Muscle layer of colon (tissue), 2 donors: ENCODE measurements at regions not wholly inside any gene's neighbourhood (a gene's known extent, or its start where the extent isn't known, plus 50 kb on each side); places are given as distances from the start of the nearest gene placed in this dataset.

Experiments
- H3K27ac ChIP-seq: one replicate; pipeline ENCODE4 v1.7.0; 2013; ENCODE audit warnings: low read depth, mild to moderate bottlenecking, low read length, moderate library complexity
- H3K27me3 ChIP-seq, 2 donors: one replicate each; pipeline ENCODE4 v1.7.0; 2013; ENCODE audit warnings: low read length in 2 of 2, mild to moderate bottlenecking in 2 of 2; ENCODE audit not compliant: insufficient read depth in 2 of 2, control insufficient read depth in 1 of 2
- H3K36me3 ChIP-seq: one replicate; pipeline ENCODE4 v1.7.0; 2013; ENCODE audit warnings: mild to moderate bottlenecking, low read length; ENCODE audit not compliant: insufficient read depth
- H3K4me1 ChIP-seq: one replicate; pipeline ENCODE4 v1.7.0; 2013; ENCODE audit warnings: mild to moderate bottlenecking, low read length; ENCODE audit not compliant: insufficient read depth
- H3K4me3 ChIP-seq, 2 donors: one replicate each; pipeline ENCODE4 v1.7.0; 2013; ENCODE audit warnings: low read length in 2 of 2, low read depth in 1 of 2, mild to moderate bottlenecking in 1 of 2, moderate library complexity in 1 of 2
- H3K9ac ChIP-seq: one replicate; pipeline ENCODE4 v1.7.0; 2013; ENCODE audit warnings: low read length
- H3K9me3 ChIP-seq: one replicate; pipeline ENCODE4 v1.7.0; 2013; ENCODE audit warnings: mild to moderate bottlenecking, low read length
- donor health status: abdominal sarcoma.
- donor health status: Adenocarcinoma of cecum.

GRCh38 chr16:54554581-54554980 lies 268.0 kb upstream of the IRX3 start:
- Histone ChIP-seq H3K27ac (no peak overlapping the region), H3K4me3 (no peak overlapping the region), H3K36me3 (no peaks in the 10 kb centered on the region), H3K9me3 (no peaks in the 10 kb centered on the region), H3K9ac (no peak overlapping the region), H3K27me3 (no peaks in the 10 kb centered on the region), H3K4me1 (no peaks in the 10 kb centered on the region)

GRCh38 chr16:54548281-54548680 lies 261.7 kb upstream of the IRX3 start:
- Histone ChIP-seq H3K27me3 (no peaks in the 10 kb centered on the region), H3K27ac (no peak overlapping the region), H3K9ac (no peak overlapping the region)

DNA sequence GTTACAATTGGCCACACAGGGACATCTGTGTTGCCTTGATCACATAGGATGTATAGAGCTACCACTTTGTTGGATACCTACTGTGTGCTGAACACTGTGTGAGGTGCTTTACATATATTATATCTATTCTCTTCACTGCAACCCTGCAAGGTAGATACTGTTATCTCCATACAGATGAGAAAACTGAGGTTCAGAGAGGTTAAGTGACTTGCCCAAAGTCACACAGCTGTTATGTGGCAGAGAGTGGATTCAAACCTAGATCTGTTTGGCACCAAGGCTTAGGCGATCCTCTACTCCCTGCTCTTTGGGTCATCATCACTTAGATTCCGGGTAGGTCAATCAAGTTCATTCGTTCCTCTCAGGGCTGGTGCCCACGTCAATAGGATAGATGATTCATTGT lies 260.5 kb upstream of the IRX3 start:
- no peaks in the 10 kb centered on the region for H3K9me3 ChIP-seq
- H3K27ac ChIP-seq, result no peak overlapping the region
- no peaks in the 10 kb centered on the region for H3K27me3 ChIP-seq
- H3K4me1 ChIP-seq, result no peaks in the 10 kb centered on the region
- H3K36me3 ChIP-seq, result no peaks in the 10 kb centered on the region
- no peak overlapping the region for H3K9ac ChIP-seq
- no peak overlapping the region for H3K4me3 ChIP-seq

More at GRCh38 chr16:54548281-54548680, 261.7 kb upstream of the IRX3 start:
- H3K4me3 ChIP-seq, result no peak overlapping the region
- no peaks in the 10 kb centered on the region for H3K36me3 ChIP-seq
- no peaks in the 10 kb centered on the region for H3K9me3 ChIP-seq
- H3K4me1 ChIP-seq, result no peaks in the 10 kb centered on the region

- Histone ChIP-seq H3K4me3 (no peak overlapping the region), H3K27ac (no peak overlapping the region), H3K9me3 (no peaks in the 10 kb centered on the region), H3K27me3 (no peaks in the 10 kb centered on the region), H3K4me1 (no peaks in the 10 kb centered on the region), H3K36me3 (no peaks in the 10 kb centered on the region), H3K9ac (no peak overlapping the region)
These were observed 259.9 kb upstream of the IRX3 start for GRCh38 chr16:54546521-54546920.

DNA sequence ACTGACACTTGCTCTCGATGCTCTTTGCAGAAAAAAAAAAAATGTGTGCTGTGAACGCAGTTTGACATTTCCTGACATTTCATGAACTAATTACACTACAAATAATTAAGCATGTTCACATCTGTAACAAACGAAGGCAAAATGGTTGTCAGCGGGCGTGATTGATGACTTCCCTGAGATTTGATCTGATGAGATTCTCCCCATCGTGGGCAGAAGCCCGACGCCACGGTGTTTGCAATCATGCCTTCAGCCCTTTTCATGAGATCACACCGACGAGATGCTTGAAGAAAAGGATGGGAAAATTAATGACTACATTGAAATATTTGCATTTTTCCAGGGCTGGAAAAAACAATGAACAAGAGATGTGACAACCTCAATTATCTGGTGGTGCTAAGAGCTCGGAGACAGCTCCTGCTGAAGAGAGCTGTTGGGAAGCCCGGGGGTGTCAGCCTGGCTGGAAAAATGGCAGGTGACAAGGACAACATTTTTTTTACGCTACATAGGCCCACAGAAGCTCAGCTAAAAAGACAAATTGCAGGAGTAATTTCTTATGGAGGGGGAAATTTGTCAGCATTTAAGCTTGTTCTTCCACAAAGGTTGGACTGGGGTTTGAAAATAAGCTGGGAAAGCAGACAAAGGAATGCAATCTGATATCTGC lies 259.4 kb upstream of the IRX3 start:
- Histone ChIP-seq H3K9me3 (no peaks in the 10 kb centered on the region), H3K36me3 (no peaks in the 10 kb centered on the region), H3K4me1 (no peaks in the 10 kb centered on the region), H3K9ac (no peak overlapping the region), H3K4me3 (no peak overlapping the region), H3K27me3 (no peaks in the 10 kb centered on the region), H3K27ac (no peak overlapping the region)

DNA sequence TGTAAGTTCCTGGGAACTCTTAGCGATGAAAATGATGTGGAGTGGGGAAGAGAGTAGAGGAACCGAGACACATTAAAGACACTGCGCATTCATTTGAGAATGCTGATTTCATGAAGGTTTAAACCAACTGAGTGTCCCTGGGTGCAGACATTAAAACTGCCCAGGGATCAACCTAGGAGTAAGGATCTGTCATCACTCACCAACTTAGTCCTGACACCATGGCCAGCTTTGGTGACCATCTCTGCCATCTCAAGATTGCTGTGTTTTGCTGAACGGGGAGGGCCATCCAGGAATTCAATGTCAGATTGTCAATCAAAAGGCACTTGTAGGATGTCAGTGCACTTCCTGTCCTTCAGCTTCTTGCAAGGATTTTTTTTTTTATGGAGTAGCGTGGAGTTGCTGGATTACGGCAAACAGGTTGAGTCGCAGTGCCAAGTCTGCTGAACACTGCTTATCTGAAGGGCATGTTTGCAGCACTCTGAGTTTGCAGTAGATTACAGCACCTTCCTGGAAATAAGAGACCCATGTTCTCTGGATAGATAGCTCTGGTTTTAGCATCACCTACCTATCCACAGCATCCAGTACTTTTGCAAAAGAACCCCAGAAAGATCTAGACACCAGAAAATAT lies 258.1 kb upstream of the IRX3 start:
- no peak overlapping the region for H3K4me3 ChIP-seq
- H3K27ac ChIP-seq, result no peak overlapping the region
- H3K9me3 ChIP-seq, result no peaks in the 10 kb centered on the region
- no peaks in the 10 kb centered on the region for H3K27me3 ChIP-seq
- H3K9ac ChIP-seq, result no peak overlapping the region
- H3K4me1 ChIP-seq, result no peaks in the 10 kb centered on the region
- H3K36me3 ChIP-seq, result no peaks in the 10 kb centered on the region

GRCh38 chr16:54542805-54543505 lies 256.4 kb upstream of the IRX3 start:
- Histone ChIP-seq H3K4me1 (no peaks in the 10 kb centered on the region), H3K27me3 (no peaks in the 10 kb centered on the region), H3K9me3 (no peaks in the 10 kb centered on the region), H3K4me3 (no peak overlapping the region), H3K27ac (no peak overlapping the region), H3K36me3 (no peaks in the 10 kb centered on the region), H3K9ac (no peak overlapping the region)

GRCh38 chr16:54540525-54541180 lies 254.1 kb upstream of the IRX3 start:
- no peak overlapping the region for H3K27ac ChIP-seq
- H3K9me3 ChIP-seq, result no peaks in the 10 kb centered on the region
- no peaks in the 10 kb centered on the region for H3K4me1 ChIP-seq
- no peak overlapping the region for H3K9ac ChIP-seq
- H3K4me3 ChIP-seq, result no peak overlapping the region
- no peaks in the 10 kb centered on the region for H3K27me3 ChIP-seq
- no peaks in the 10 kb centered on the region for H3K36me3 ChIP-seq

DNA sequence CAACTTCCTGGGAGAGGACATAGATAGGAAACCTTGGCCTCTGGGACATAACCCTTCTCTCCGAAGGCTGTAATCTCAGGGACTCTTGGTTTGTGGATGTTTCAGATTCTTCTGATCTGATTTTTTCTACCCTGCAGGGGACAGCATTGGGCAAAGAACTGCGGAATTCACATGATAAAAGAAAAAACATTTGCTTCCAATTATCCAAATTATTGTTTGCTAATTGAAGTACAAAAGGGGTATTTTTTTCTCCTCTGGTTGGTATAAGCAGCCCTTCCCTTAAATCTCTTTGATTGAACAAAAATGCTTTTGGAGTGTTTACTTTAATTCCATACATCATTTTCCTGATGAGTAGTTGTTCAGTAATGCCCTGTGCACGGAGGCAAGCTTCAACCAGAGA lies 251.7 kb upstream of the IRX3 start:
- no peaks in the 10 kb centered on the region for H3K4me1 ChIP-seq
- H3K4me3 ChIP-seq, result no peak overlapping the region
- no peaks in the 10 kb centered on the region for H3K36me3 ChIP-seq
- H3K9me3 ChIP-seq, result no peaks in the 10 kb centered on the region
- H3K27ac ChIP-seq, result no peak overlapping the region
- H3K9ac ChIP-seq, result no peak overlapping the region
- H3K27me3 ChIP-seq, result no peaks in the 10 kb centered on the region

DNA sequence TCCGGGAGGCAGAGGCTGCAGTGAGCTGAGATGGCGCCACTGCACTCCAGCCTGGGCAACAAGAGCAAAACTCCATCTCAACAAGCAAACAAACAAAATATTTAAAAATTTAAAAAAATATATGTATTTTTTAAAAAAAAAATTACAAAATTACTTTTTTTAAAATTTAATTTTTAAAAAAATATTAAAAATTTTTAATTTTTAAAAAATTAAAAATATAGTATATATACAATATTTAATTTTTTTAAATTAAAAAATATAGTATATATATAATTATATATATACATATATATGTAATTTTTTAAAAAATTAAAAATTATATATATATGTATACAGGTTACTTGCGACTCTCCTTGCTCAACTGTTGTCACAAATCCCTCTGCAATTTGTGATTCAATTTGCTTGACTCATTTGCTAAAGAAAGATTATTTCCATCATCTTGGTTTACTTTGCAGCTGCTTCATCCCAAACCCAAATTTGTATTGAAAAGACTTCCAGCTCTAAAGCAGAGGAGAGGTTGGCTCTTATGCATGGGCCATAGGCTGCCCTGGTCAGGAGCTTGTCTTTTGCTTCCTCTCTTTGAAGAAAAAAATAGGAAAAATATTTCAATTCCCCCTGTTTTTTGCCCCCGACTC lies 247.4 kb upstream of the IRX3 start:
- no peaks in the 10 kb centered on the region for H3K36me3 ChIP-seq
- no peaks in the 10 kb centered on the region for H3K9me3 ChIP-seq
- no peaks in the 10 kb centered on the region for H3K4me1 ChIP-seq
- no peak overlapping the region for H3K4me3 ChIP-seq
- H3K27ac ChIP-seq, result no peak overlapping the region
- no peak overlapping the region for H3K9ac ChIP-seq
- H3K27me3 ChIP-seq, result no peaks in the 10 kb centered on the region

DNA sequence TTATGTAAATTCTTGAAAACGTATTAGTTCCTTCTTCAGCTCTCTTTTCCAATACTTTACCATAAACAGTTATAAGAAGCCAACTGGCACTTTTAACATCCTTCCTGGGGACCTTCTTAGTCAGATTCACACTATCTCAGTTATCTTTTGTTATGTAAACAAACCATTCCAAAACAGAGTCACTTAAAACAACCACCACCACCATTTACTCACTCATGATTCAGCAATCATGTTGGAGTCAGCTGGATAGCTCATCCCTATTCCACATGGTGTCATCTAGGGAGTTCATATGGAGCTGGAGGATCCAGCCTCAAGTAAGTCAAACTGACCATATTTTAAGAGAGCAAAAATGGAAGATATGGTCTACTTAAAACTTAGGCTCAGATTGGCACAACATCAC lies 240.3 kb upstream of the IRX3 start:
- Histone ChIP-seq H3K9ac (no peak overlapping the region), H3K4me3 (no peak overlapping the region), H3K27me3 (no peaks in the 10 kb centered on the region), H3K36me3 (no peaks in the 10 kb centered on the region), H3K4me1 (no peaks in the 10 kb centered on the region), H3K9me3 (no peaks in the 10 kb centered on the region), H3K27ac (no peak overlapping the region)
